HepG2 (cell line): ENCODE measurements at regions not wholly inside any gene's neighbourhood (a gene's known extent, or its start where the extent isn't known, plus 50 kb on each side); places are given as distances from the start of the nearest gene placed in this dataset.

Experiments
- KDM6A ChIP-seq: IDR thresholded peaks from 2 replicates; pipeline ENCODE4 v1.6.1; 2016; ENCODE audit warnings: low read depth
- KMT2A ChIP-seq: sonication (generic); formaldehyde crosslinking; IDR thresholded peaks from 2 replicates; pipeline ENCODE4 v1.4.0; 2020; ENCODE audit warnings: missing genetic modification reagents
- TF ChIP-seq, protein P1 (sequence below): sonication (generic); formaldehyde crosslinking; IDR thresholded peaks from 2 replicates; pipeline ENCODE4 v1.4.0; 2020; ENCODE audit warnings: missing genetic modification reagents, mild to moderate bottlenecking, borderline replicate concordance
- TF ChIP-seq, protein P2 (sequence below): sonication (generic); formaldehyde crosslinking; IDR thresholded peaks from 2 replicates; pipeline ENCODE4 v1.4.0; 2020; ENCODE audit warnings: missing genetic modification reagents
- TF ChIP-seq, protein P3 (sequence below): sonication (generic); formaldehyde crosslinking; IDR thresholded peaks from 2 replicates; pipeline ENCODE4 v1.5.0; 2020; ENCODE audit warnings: mild to moderate bottlenecking, missing genetic modification reagents, borderline replicate concordance
- TF ChIP-seq, protein P4 (sequence below), 2 experiments: fragments of 450-650 bp in 1 of 2; sonication (generic) in 1 of 2; formaldehyde crosslinking in 1 of 2; IDR thresholded peaks; 2 replicates each; pipeline versions ENCODE4 v1.6.1 to v1.8.0; 2016 to 2022; ENCODE audit warnings: antibody characterized with exemption in 1 of 2, mild to moderate bottlenecking in 1 of 2, missing genetic modification reagents in 1 of 2

DNA sequence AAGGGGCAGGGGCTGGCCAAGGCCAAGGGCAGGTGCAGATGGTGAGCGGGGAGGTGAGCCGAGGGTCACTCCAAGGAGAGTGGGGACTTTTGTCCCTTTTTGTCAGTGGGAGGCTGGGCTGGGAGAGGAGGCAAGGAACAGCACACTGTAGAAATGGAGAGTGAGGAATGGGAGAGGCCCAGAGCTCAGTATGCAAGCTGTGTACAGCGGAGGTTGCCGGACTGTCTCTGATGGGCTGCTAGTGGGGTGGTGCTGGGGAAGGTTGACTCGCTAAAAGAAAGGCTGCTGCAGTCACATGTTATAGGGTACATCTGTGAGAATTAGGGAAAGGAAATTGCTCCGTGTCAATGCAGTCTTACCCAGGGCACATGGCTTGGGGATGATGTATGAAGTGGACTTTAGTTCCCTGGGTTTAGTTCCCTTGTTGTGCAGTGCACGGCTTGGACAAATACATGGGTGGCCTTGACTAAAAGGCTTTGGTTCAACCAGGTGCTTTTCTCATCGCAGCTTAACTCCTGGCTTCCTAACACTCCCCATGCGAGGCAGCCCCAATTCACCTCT lies 57.1 kb upstream of the STX18 start (continued):
- TF ChIP-seq KMT2A (CRISPR knock-in tag) (peak; percentile 24; the same call in 1 of the 2 replicates), KDM6A (peak; percentile 49; the same call in 1 of the 2 replicates)
- TF ChIP-seq, protein P1, sequence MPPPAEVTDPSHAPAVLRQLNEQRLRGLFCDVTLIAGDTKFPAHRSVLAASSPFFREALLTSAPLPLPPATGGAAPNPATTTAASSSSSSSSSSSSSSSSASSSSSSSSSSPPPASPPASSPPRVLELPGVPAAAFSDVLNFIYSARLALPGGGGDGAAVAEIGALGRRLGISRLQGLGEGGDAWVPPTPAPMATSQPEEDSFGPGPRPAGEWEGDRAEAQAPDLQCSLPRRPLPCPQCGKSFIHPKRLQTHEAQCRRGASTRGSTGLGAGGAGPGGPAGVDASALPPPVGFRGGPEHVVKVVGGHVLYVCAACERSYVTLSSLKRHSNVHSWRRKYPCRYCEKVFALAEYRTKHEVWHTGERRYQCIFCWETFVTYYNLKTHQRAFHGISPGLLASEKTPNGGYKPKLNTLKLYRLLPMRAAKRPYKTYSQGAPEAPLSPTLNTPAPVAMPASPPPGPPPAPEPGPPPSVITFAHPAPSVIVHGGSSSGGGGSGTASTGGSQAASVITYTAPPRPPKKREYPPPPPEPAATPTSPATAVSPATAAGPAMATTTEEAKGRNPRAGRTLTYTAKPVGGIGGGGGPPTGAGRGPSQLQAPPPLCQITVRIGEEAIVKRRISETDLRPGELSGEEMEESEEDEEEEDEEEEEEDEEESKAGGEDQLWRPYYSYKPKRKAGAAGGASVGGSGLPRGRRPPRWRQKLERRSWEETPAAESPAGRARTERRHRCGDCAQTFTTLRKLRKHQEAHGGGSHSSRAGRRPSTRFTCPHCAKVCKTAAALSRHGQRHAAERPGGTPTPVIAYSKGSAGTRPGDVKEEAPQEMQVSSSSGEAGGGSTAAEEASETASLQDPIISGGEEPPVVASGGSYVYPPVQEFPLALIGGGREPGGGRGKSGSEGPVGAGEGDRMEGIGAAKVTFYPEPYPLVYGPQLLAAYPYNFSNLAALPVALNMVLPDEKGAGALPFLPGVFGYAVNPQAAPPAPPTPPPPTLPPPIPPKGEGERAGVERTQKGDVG (CRISPR knock-in tag), result peak; percentile 57; the same call in 1 of the 2 replicates
- TF ChIP-seq, protein P2, sequence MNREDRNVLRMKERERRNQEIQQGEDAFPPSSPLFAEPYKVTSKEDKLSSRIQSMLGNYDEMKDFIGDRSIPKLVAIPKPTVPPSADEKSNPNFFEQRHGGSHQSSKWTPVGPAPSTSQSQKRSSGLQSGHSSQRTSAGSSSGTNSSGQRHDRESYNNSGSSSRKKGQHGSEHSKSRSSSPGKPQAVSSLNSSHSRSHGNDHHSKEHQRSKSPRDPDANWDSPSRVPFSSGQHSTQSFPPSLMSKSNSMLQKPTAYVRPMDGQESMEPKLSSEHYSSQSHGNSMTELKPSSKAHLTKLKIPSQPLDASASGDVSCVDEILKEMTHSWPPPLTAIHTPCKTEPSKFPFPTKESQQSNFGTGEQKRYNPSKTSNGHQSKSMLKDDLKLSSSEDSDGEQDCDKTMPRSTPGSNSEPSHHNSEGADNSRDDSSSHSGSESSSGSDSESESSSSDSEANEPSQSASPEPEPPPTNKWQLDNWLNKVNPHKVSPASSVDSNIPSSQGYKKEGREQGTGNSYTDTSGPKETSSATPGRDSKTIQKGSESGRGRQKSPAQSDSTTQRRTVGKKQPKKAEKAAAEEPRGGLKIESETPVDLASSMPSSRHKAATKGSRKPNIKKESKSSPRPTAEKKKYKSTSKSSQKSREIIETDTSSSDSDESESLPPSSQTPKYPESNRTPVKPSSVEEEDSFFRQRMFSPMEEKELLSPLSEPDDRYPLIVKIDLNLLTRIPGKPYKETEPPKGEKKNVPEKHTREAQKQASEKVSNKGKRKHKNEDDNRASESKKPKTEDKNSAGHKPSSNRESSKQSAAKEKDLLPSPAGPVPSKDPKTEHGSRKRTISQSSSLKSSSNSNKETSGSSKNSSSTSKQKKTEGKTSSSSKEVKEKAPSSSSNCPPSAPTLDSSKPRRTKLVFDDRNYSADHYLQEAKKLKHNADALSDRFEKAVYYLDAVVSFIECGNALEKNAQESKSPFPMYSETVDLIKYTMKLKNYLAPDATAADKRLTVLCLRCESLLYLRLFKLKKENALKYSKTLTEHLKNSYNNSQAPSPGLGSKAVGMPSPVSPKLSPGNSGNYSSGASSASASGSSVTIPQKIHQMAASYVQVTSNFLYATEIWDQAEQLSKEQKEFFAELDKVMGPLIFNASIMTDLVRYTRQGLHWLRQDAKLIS (CRISPR knock-in tag), result no peak
- TF ChIP-seq, protein P3, sequence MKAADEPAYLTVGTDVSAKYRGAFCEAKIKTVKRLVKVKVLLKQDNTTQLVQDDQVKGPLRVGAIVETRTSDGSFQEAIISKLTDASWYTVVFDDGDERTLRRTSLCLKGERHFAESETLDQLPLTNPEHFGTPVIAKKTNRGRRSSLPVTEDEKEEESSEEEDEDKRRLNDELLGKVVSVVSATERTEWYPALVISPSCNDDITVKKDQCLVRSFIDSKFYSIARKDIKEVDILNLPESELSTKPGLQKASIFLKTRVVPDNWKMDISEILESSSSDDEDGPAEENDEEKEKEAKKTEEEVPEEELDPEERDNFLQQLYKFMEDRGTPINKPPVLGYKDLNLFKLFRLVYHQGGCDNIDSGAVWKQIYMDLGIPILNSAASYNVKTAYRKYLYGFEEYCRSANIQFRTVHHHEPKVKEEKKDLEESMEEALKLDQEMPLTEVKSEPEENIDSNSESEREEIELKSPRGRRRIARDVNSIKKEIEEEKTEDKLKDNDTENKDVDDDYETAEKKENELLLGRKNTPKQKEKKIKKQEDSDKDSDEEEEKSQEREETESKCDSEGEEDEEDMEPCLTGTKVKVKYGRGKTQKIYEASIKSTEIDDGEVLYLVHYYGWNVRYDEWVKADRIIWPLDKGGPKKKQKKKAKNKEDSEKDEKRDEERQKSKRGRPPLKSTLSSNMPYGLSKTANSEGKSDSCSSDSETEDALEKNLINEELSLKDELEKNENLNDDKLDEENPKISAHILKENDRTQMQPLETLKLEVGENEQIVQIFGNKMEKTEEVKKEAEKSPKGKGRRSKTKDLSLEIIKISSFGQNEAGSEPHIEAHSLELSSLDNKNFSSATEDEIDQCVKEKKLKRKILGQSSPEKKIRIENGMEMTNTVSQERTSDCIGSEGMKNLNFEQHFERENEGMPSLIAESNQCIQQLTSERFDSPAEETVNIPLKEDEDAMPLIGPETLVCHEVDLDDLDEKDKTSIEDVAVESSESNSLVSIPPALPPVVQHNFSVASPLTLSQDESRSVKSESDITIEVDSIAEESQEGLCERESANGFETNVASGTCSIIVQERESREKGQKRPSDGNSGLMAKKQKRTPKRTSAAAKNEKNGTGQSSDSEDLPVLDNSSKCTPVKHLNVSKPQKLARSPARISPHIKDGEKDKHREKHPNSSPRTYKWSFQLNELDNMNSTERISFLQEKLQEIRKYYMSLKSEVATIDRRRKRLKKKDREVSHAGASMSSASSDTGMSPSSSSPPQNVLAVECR (CRISPR knock-in tag), result peak; percentile 41; the same call in 1 of the 2 replicates
- TF ChIP-seq, protein P4, sequence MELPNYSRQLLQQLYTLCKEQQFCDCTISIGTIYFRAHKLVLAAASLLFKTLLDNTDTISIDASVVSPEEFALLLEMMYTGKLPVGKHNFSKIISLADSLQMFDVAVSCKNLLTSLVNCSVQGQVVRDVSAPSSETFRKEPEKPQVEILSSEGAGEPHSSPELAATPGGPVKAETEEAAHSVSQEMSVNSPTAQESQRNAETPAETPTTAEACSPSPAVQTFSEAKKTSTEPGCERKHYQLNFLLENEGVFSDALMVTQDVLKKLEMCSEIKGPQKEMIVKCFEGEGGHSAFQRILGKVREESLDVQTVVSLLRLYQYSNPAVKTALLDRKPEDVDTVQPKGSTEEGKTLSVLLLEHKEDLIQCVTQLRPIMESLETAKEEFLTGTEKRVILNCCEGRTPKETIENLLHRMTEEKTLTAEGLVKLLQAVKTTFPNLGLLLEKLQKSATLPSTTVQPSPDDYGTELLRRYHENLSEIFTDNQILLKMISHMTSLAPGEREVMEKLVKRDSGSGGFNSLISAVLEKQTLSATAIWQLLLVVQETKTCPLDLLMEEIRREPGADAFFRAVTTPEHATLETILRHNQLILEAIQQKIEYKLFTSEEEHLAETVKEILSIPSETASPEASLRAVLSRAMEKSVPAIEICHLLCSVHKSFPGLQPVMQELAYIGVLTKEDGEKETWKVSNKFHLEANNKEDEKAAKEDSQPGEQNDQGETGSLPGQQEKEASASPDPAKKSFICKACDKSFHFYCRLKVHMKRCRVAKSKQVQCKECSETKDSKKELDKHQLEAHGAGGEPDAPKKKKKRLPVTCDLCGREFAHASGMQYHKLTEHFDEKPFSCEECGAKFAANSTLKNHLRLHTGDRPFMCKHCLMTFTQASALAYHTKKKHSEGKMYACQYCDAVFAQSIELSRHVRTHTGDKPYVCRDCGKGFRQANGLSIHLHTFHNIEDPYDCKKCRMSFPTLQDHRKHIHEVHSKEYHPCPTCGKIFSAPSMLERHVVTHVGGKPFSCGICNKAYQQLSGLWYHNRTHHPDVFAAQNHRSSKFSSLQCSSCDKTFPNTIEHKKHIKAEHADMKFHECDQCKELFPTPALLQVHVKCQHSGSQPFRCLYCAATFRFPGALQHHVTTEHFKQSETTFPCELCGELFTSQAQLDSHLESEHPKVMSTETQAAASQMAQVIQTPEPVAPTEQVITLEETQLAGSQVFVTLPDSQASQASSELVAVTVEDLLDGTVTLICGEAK (IDR thresholded peaks at IDR 0.05), result no peak
- TF ChIP-seq, protein P4 (CRISPR knock-in tag; IDR thresholded peaks at IDR 0.05), result 0 out of 2 replicates have a peak, but pooled peaks have one; percentile 48
